ENCODE measurements at regions not wholly inside any gene's neighbourhood (a gene's known extent, or its start where the extent isn't known, plus 50 kb on each side); places are given as distances from the start of the nearest gene placed in this dataset.

- no peak overlapping the region for H3K4me3 ChIP-seq (ENCODE audit: control insufficient read depth, low read depth, low read length)
- no peak for TF ChIP-seq CTCF (IDR thresholded peaks at IDR 0.05; ENCODE audit: control insufficient read depth, insufficient read depth, low read depth, low read length, missing control alignments)
- DNase-seq (ENCODE audit: low read depth) = no peak
Measured at GRCh38 chr4:163768014-163768413, 273.5 kb downstream of the TMA16 start.

- H3K4me3 ChIP-seq (ENCODE audit: control insufficient read depth, low read depth, low read length) = no peak overlapping the region
- no peak for DNase-seq (ENCODE audit: low read depth)
- TF ChIP-seq CTCF (IDR thresholded peaks at IDR 0.05; ENCODE audit: control insufficient read depth, insufficient read depth, low read depth, low read length, missing control alignments) = no peak
Measured at GRCh38 chr4:163772238-163772637, 277.7 kb downstream of the TMA16 start.

- no peak overlapping the region for H3K4me3 ChIP-seq (ENCODE audit: control insufficient read depth, low read depth, low read length)
- no peak for TF ChIP-seq CTCF (IDR thresholded peaks at IDR 0.05; ENCODE audit: control insufficient read depth, insufficient read depth, low read depth, low read length, missing control alignments)
- DNase-seq (ENCODE audit: low read depth) = no peak
Measured at GRCh38 chr4:163773940-163774339, 279.4 kb downstream of the TMA16 start.

DNA sequence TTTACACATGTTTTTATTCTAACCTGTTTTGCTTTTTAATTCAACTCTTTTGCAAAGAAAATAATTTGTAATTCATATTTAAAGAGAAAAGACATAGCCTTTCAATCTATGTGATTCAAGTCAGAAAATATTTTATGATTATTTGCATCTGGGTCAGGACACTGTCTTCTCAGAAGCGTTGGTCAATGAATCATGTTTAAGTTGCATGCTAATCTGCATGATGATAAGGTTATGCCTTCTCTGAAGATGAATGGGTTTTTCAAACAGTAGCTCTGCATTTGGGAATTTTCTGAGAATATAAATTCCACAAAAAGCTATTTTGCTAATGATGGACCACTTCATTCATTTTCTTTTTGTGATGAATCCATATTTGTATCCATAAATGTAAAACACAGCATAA is 282.5 kb downstream of the TMA16 start:
- no peak for TF ChIP-seq CTCF (IDR thresholded peaks at IDR 0.05; ENCODE audit: control insufficient read depth, insufficient read depth, low read depth, low read length, missing control alignments)
- no peak overlapping the region for H3K4me3 ChIP-seq (ENCODE audit: control insufficient read depth, low read depth, low read length)
- no peak for DNase-seq (ENCODE audit: low read depth)

GRCh38 chr4:163781726-163782125 is 287.2 kb downstream of the TMA16 start:
- no peak for TF ChIP-seq CTCF (IDR thresholded peaks at IDR 0.05; ENCODE audit: control insufficient read depth, insufficient read depth, low read depth, low read length, missing control alignments)
- DNase-seq (ENCODE audit: low read depth) = no peak
- no peak overlapping the region for H3K4me3 ChIP-seq (ENCODE audit: control insufficient read depth, low read depth, low read length)

DNA sequence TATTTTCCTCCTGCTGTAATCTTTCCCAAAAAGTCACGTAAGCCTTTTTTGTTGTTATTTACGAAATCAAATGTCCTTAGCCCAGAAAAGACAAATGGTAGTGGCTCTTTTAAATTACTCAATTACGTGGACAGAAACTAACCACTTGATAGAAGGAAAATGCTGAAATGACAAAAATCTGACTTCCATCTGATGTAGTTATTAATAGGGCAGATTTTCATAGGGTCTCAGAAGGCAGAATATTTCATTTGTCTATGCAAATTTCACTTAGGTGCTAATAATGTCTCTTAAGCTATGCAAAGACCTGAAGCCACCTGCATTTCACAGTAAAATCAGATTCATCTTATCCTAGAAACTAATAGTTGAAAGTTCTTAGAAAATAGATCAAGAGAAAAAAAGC is 295.7 kb downstream of the TMA16 start:
- TF ChIP-seq CTCF (IDR thresholded peaks at IDR 0.05; ENCODE audit: control insufficient read depth, insufficient read depth, low read depth, low read length, missing control alignments) = no peak
- H3K4me3 ChIP-seq (ENCODE audit: control insufficient read depth, low read depth, low read length) = no peak overlapping the region
- no peak for DNase-seq (ENCODE audit: low read depth)

- H3K4me3 ChIP-seq (ENCODE audit: control insufficient read depth, low read depth, low read length) = no peak overlapping the region
- no peak for DNase-seq (ENCODE audit: low read depth)
- no peak for TF ChIP-seq CTCF (IDR thresholded peaks at IDR 0.05; ENCODE audit: control insufficient read depth, insufficient read depth, low read depth, low read length, missing control alignments)
Measured at GRCh38 chr4:163795885-163796284, 301.4 kb downstream of the TMA16 start.

Measured in AG09309 (cell line).